H9 (cell line): ENCODE measurements at regions not wholly inside any gene's neighbourhood (a gene's known extent, or its start where the extent isn't known, plus 50 kb on each side); places are given as distances from the start of the nearest gene placed in this dataset.

Experiments used
- DNase-seq: peaks from one replicate; pipeline ENCODE4 v3.0.0-alpha.2; 2017
- H2AFZ ChIP-seq: one replicate; pipeline ENCODE4 v1.6.1; 2013; ENCODE audit warnings: mild to moderate bottlenecking, low read length, control low read depth, moderate library complexity
- H2AK5ac ChIP-seq: 2 replicates; pipeline ENCODE4 v1.6.1; 2013; ENCODE audit warnings: low read length, control low read depth, mixed read lengths; ENCODE audit not compliant: insufficient read length
- H2BK120ac ChIP-seq: one replicate; pipeline ENCODE4 v1.6.1; 2013; ENCODE audit warnings: low read depth, mild to moderate bottlenecking, low read length, control low read depth, inconsistent platforms; ENCODE audit not compliant: poor library complexity, severe bottlenecking
- H2BK12ac ChIP-seq: 2 replicates; pipeline ENCODE4 v1.6.1; 2013; ENCODE audit warnings: low read length, control low read depth, mixed read lengths, low read depth; ENCODE audit not compliant: insufficient read length
- H2BK15ac ChIP-seq: 2 replicates; pipeline ENCODE4 v1.6.1; 2013; ENCODE audit warnings: low read depth, low read length, control low read depth
- H2BK20ac ChIP-seq: one replicate; pipeline ENCODE4 v1.6.1; 2013; ENCODE audit warnings: low read depth, mild to moderate bottlenecking, low read length, control low read depth, inconsistent platforms; ENCODE audit not compliant: poor library complexity, severe bottlenecking
- H2BK5ac ChIP-seq: 2 replicates; pipeline ENCODE4 v1.6.1; 2013; ENCODE audit warnings: low read length, control low read depth, mixed read lengths; ENCODE audit not compliant: insufficient read length
- H3K14ac ChIP-seq: 2 replicates; pipeline ENCODE4 v1.6.1; 2013; ENCODE audit warnings: low read length, control low read depth; ENCODE audit not compliant: insufficient read depth
- H3K18ac ChIP-seq: 2 replicates; pipeline ENCODE4 v1.6.1; 2013; ENCODE audit warnings: low read depth, mild to moderate bottlenecking, mixed read lengths, low read length, control low read depth; ENCODE audit not compliant: insufficient read length
- H3K23ac ChIP-seq: 2 replicates; pipeline ENCODE4 v1.6.1; 2013; ENCODE audit warnings: low read length, control low read depth, mixed read lengths, low read depth; ENCODE audit not compliant: insufficient read length
- H3K23me2 ChIP-seq: 2 replicates; pipeline ENCODE4 v1.6.1; 2013; ENCODE audit warnings: low read depth, mild to moderate bottlenecking, mixed read lengths, low read length, control low read depth; ENCODE audit not compliant: insufficient read length, poor library complexity, severe bottlenecking
- H3K27ac ChIP-seq: 2 replicates; pipeline ENCODE4 v1.5.1; 2013; ENCODE audit warnings: low read length, control low read depth, mixed read lengths, low read depth; ENCODE audit not compliant: insufficient read length
- H3K27me3 ChIP-seq: 2 replicates; pipeline ENCODE4 v1.6.1; 2013; ENCODE audit warnings: low read length, control low read depth, inconsistent platforms; ENCODE audit not compliant: insufficient read depth
- H3K4ac ChIP-seq: 2 replicates; pipeline ENCODE4 v1.6.1; 2013; ENCODE audit warnings: low read depth, mild to moderate bottlenecking, control low read depth, inconsistent platforms, low read length, moderate library complexity
- H3K4me1 ChIP-seq: 2 replicates; pipeline ENCODE4 v1.6.1; 2013; ENCODE audit warnings: low read length, control low read depth, inconsistent platforms; ENCODE audit not compliant: insufficient read depth
- H3K4me2 ChIP-seq: 2 replicates; pipeline ENCODE4 v1.6.1; 2013; ENCODE audit warnings: low read length, control low read depth, mixed read lengths; ENCODE audit not compliant: insufficient read length, insufficient read depth
- H3K56ac ChIP-seq: 2 replicates; pipeline ENCODE4 v1.6.1; 2013; ENCODE audit warnings: low read depth, mild to moderate bottlenecking, mixed read lengths, low read length, control low read depth; ENCODE audit not compliant: insufficient read length
- H3K79me1 ChIP-seq: 2 replicates; pipeline ENCODE4 v1.6.1; 2013; ENCODE audit warnings: low read depth, mild to moderate bottlenecking, moderate library complexity, low read length, control low read depth, inconsistent platforms; ENCODE audit not compliant: insufficient read depth, poor library complexity, severe bottlenecking
- H3K79me2 ChIP-seq: 2 replicates; pipeline ENCODE4 v1.6.1; 2013; ENCODE audit warnings: low read length, control low read depth, inconsistent platforms; ENCODE audit not compliant: insufficient read depth
- H3K9ac ChIP-seq: 2 replicates; pipeline ENCODE4 v1.6.1; 2013; ENCODE audit warnings: low read length, control low read depth, mixed read lengths; ENCODE audit not compliant: insufficient read length; ENCODE audit errors: extremely low read depth
- H3K9me3 ChIP-seq: one replicate; pipeline ENCODE4 v1.6.1; 2013; ENCODE audit warnings: low read depth, low read length, inconsistent platforms; ENCODE audit not compliant: control insufficient read depth
- H3T11ph ChIP-seq: one replicate; pipeline ENCODE4 v1.6.1; 2013; ENCODE audit warnings: mild to moderate bottlenecking, low read length, control low read depth, inconsistent platforms
- H4K20me1 ChIP-seq: one replicate; pipeline ENCODE4 v1.6.1; 2013; ENCODE audit not compliant: control insufficient read depth, insufficient read length, insufficient read depth
- H4K5ac ChIP-seq: 2 replicates; pipeline ENCODE4 v1.6.1; 2013; ENCODE audit warnings: low read depth, mild to moderate bottlenecking, mixed read lengths, low read length, control low read depth; ENCODE audit not compliant: insufficient read length
- H4K8ac ChIP-seq: replicated peaks from 2 replicates; pipeline ENCODE4 v1.6.1; 2013; ENCODE audit warnings: low read length, control low read depth, mixed read lengths, low read depth; ENCODE audit not compliant: insufficient read length
- H4K91ac ChIP-seq: 2 replicates; pipeline ENCODE4 v1.6.1; 2013; ENCODE audit warnings: low read depth, mild to moderate bottlenecking, moderate library complexity, mixed read lengths, low read length, control low read depth; ENCODE audit not compliant: insufficient read length
- H3K27ac Mint-ChIP-seq, 3 experiments: 2 replicates in 2 of 3; 3 replicates in 1 of 3; pipeline ENCODE4 v1.8.0; 2020 to 2021; ENCODE audit warnings: mixed read lengths in 3 of 3, mild to moderate bottlenecking in 1 of 3, moderate library complexity in 1 of 3
- H3K27me3 Mint-ChIP-seq: 2 replicates; pipeline ENCODE4 v1.8.0; 2021; ENCODE audit warnings: low read depth, mild to moderate bottlenecking, moderate library complexity, mixed read lengths
- H3K36me3 Mint-ChIP-seq, 3 experiments: 2 replicates in 2 of 3; 3 replicates in 1 of 3; pipeline ENCODE4 v1.8.0; 2020 to 2021; ENCODE audit warnings: low read depth in 3 of 3, mixed read lengths in 3 of 3; ENCODE audit not compliant: insufficient read depth in 1 of 3
- H3K4me1 Mint-ChIP-seq, 2 experiments: 2 replicates each; pipeline ENCODE4 v1.8.0; 2020; ENCODE audit warnings: mixed read lengths in 2 of 2
- H3K4me3 Mint-ChIP-seq, 2 experiments: 2 replicates in 1 of 2; 3 replicates in 1 of 2; pipeline ENCODE4 v1.8.0; 2020 to 2021; ENCODE audit warnings: mild to moderate bottlenecking in 2 of 2, mixed read lengths in 2 of 2, moderate library complexity in 1 of 2
- H3K9me3 Mint-ChIP-seq, 2 experiments: 2 replicates in 1 of 2; 3 replicates in 1 of 2; pipeline ENCODE4 v1.8.0; 2020; ENCODE audit warnings: mild to moderate bottlenecking in 2 of 2, mixed read lengths in 2 of 2, moderate library complexity in 1 of 2
- CTCF ChIP-seq: fragments of 200-600 bp; sonication (generic); conservative IDR thresholded peaks from 3 replicates; pipeline ENCODE4 v1.8.0; 2021; ENCODE audit warnings: antibody characterized with exemption, mild to moderate bottlenecking
- WGBS: extraction: QIAGEN DNeasy Blood & Tissue Kit; methylation state at CpG from one replicate; pipeline ENCODE4 v1.1.7; 2013; ENCODE audit warnings: missing lambda C conversion rate, low lambda C conversion rate, mixed read lengths; ENCODE audit not compliant: insufficient read length; ENCODE audit errors: extremely low coverage; 5-methylcytosine and 5-hydroxymethylcytosine counted together

- Mint-ChIP-seq H3K27me3 (0 out of 2 replicates have a peak, but pooled peaks cover 3% of the 10 kb centered on the region), H3K9me3 (no peaks in the 10 kb centered on the region), H3K4me1 (no peaks in the 10 kb centered on the region), H3K36me3 (no peaks in the 10 kb centered on the region), H3K4me3 (no peak overlapping the region), H3K27ac (no peak overlapping the region)
- H3K56ac ChIP-seq = no peak overlapping the region
- no peak overlapping the region for H2AFZ ChIP-seq
- H3K79me1 ChIP-seq = no peaks in the 10 kb centered on the region
- no peak overlapping the region for H4K8ac ChIP-seq
- no peak overlapping the region for H2BK5ac ChIP-seq
- no peak overlapping the region for H2BK12ac ChIP-seq
- no peak overlapping the region for H3K18ac ChIP-seq
- H2AK5ac ChIP-seq = no peak overlapping the region
- H3T11ph ChIP-seq = no peak overlapping the region
- H3K79me2 ChIP-seq = no peaks in the 10 kb centered on the region
- H3K27ac ChIP-seq = no peak overlapping the region
- H2BK20ac ChIP-seq = no peak overlapping the region
- H3K9me3 ChIP-seq = no peaks in the 10 kb centered on the region
- TF ChIP-seq CTCF = no peak
- no peak overlapping the region for H4K91ac ChIP-seq
- H3K27me3 ChIP-seq = no peaks in the 10 kb centered on the region
- H3K23me2 ChIP-seq = no peaks in the 10 kb centered on the region
- no CpG with 5 or more reads among the region's 1 CpG for WGBS
- no peaks in the 10 kb centered on the region for H3K4me1 ChIP-seq
- no peak for DNase-seq
- H3K23ac ChIP-seq = no peak overlapping the region
- no peak overlapping the region for H2BK120ac ChIP-seq
- H3K14ac ChIP-seq = no peak overlapping the region
- no peak overlapping the region for H3K9ac ChIP-seq
- H3K4ac ChIP-seq = no peak overlapping the region
- H4K5ac ChIP-seq = no peak overlapping the region
- H3K4me2 ChIP-seq = no peak overlapping the region
- H4K20me1 ChIP-seq = no peaks in the 10 kb centered on the region
- no peak overlapping the region for H2BK15ac ChIP-seq
Observed at GRCh38 chr14:55773984-55774545, 194.1 kb downstream of the KTN1 start.
